GM19397 (cell line): ENCODE measurements at regions not wholly inside any gene's neighbourhood (a gene's known extent, or its start where the extent isn't known, plus 50 kb on each side); places are given as distances from the start of the nearest gene placed in this dataset.

ENCODE experiments used
- ATAC-seq: cut with Tn5 transposase; IDR thresholded peaks from one replicate; pipeline ENCODE4 v1.9.1; 2021; ENCODE audit warnings: mild to moderate bottlenecking, moderate library complexity; ENCODE audit not compliant: unreplicated experiment

- no peak for ATAC-seq
These were observed 156.4 kb upstream of the AKR1E2 start for GRCh38 chr10:4669585-4669984.

- ATAC-seq, result peak; percentile 79
These were observed 162.6 kb upstream of the AKR1E2 start for GRCh38 chr10:4663162-4663992.

- ATAC-seq, result no peak
These were observed 163.3 kb upstream of the AKR1E2 start for GRCh38 chr10:4662576-4663161.

- ATAC-seq, result no peak
These were observed 164.3 kb upstream of the AKR1E2 start for GRCh38 chr10:4661511-4662255.

- ATAC-seq, result no peak
These were observed 167.2 kb upstream of the AKR1E2 start for GRCh38 chr10:4658777-4659176.

- ATAC-seq, result no peak
These were observed 169.3 kb upstream of the AKR1E2 start for GRCh38 chr10:4656576-4657194.

GRCh38 chr10:4655879-4656278 lies 170.1 kb upstream of the AKR1E2 start:
- no peak for ATAC-seq

- ATAC-seq, result no peak
These were observed 170.6 kb upstream of the AKR1E2 start for GRCh38 chr10:4655406-4655805.

GRCh38 chr10:4654496-4654895 lies 171.5 kb upstream of the AKR1E2 start:
- ATAC-seq, result no peak

DNA sequence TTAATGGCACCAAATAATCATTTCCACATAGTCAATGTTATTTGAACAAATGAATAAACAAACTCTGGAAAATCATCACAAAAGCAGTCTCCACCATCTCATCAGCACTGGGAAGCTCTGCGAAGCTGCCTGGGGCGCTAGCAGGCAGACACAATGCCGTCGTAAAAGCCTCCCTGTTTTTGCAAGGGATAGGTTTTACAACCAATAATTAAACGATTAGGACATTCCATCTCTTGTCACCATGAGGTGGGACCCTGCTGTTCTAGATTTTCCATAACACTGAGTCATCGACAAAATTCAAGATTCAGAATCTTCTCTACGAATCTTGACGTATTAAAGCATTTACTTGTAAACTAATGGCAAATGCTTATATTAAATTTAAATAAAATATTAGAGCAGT lies 172.8 kb upstream of the AKR1E2 start:
- no peak for ATAC-seq

DNA sequence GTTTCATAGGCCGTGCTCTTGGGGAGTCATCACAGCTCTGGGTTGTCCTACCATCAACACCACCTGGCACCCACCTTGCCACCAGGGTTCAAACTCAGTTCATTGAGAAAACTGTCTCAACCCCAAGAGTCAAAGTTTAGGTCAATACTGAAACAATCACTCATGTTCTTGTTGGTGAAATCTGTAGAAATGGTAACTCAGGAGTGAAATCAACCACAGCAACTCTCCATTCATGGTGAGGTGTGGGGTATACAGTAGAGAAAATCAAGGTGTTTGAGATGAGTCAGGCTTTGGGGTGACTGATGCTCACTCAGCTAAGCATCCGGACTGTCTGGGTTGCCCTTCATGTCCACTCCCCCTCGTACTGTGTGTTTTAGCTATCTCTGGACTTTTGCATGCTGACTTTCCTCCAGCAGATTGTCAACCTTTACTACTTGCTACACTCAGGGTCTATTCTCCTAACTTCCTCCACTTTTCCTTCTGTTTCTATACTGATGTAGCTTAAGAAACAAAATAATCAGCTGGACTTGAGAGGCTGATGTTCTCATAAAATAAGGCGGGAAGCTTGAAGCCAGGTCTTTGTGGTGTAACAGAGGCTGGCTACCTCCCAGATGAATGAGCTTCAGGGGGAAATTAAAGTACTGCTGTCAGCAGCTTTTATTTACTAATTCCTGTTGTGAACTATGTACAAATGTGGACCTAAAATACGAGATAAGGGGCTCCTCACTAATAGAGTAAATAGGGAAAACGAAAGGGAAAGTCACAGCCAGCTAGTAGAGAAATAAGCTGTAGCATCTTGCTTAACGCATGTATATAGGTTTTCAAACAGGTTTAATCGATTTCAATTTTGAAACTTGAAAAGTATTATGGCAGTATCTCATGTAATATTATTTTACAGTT lies 173.6 kb upstream of the AKR1E2 start:
- ATAC-seq, result peak; percentile 53

- ATAC-seq, result no peak
These were observed 174.5 kb upstream of the AKR1E2 start for GRCh38 chr10:4651404-4652037.

DNA sequence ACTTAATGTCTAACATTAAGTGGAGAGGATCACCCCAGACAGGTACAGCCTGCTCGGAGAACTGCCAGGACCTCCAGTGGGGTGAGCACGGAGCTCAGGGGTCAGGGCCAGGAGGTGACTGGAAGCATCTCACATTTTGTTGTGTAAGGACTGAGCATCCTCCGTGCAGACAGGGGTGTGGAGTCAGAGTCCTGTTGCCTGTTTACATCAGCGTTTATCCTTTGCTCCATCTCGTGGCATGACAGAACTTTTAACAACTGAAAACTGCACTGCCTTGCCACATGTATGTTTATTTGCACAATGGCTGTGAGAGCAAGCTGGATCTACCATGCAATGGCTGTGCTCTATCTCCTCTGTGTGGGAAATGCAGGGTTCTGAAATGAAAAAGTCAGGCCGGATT lies 175.4 kb upstream of the AKR1E2 start:
- ATAC-seq, result no peak

GRCh38 chr10:4649886-4650508 lies 176.0 kb upstream of the AKR1E2 start:
- no peak for ATAC-seq

DNA sequence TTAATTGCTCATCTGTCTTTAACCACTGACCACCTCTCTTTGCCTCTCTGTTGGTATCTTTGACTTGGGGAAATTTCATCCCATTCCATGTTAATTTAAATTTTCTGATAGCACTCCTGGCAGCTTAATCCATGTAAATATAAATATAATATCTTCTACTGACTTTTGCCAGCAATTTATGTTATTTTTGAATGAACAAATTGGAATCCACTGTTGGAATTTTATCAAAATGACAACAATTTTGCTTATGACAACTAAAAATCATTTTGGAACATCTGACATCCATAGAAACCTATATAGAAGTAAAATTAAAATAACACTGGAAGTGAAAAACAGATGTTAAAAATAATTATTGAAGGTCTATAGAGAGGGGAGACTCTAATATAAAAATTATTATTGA lies 176.5 kb upstream of the AKR1E2 start:
- no peak for ATAC-seq

DNA sequence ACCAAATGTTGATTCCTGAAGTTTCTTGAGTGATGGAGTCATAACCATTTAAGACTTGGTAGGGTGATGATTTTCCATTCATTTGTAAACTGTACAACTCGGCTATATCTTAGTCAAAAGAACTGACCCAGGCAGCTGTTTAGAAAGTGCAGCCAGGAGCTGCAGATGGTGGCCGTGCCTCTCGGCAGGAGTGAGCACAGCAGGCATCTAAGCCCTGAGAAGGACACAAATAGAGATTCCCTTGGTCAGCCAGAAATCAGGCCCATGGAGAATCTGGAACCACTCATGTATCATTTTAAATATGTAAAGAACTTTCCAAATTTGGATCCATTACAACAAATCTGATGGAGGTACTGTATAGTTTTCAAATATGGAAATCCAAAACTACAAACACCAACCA lies 177.0 kb upstream of the AKR1E2 start:
- ATAC-seq, result no peak

DNA sequence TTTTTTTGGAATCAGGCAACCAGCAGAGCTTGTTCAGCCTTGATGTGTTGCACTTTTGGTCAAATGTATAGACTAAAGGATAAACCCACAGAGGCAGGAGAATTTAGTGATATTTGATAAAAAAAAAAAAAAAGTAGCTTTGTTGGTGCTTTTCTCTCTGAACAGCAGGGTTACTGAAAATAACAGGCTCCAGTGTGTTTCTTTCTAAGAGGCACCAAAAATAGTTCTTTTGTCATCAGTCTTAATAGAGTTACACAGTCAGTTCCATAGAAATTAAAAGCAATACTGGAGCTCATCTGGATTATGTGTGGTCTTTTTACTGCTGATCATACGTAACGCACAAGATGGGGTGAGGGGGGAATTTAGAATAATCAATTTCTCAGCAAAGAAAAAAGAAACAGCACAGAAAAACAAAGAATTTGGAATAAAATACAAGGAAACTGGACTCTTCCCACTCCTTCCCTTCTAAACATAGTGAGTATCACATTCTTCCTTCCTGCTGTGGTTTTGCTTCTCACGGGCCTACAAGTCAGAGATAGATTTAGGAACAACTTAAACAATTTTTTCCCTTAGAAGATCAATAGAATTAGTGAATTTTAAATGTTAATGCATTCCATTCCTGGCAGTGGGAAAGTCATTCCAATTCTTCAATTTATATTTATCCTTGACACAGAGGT lies 178.8 kb upstream of the AKR1E2 start:
- ATAC-seq, result no peak

DNA sequence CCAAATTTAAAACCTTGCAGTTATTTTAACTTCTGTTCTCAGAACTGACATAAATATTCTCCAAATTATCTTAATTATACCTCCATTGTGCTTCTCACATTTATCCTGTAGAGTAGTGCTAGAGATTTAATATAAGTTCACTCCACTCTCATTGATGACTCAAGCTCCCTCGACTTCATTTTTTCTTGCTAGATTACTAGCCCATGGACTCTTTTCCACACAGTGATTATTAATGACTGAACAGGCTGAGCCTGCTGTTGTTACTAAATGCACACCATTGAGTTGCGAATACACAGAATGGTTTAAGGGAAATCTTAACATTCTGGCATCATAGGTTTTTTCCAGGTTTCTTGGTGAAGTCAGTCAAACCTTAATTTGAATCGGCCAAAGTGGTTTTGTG lies 179.5 kb upstream of the AKR1E2 start:
- no peak for ATAC-seq

- no peak for ATAC-seq
These were observed 180.2 kb upstream of the AKR1E2 start for GRCh38 chr10:4645836-4646235.
